DOHH2 (cell line): ENCODE measurements at regions not wholly inside any gene's neighbourhood (a gene's known extent, or its start where the extent isn't known, plus 50 kb on each side); places are given as distances from the start of the nearest gene placed in this dataset.

Source experiments
- H3F3A ChIP-seq: fragments of 200-600 bp; sonication (generic), shearing (Covaris generic); 2 replicates; pipeline ENCODE4 v1.6.0; 2016; ENCODE audit warnings: antibody characterized with exemption, mild to moderate bottlenecking; ENCODE audit not compliant: control insufficient read depth, insufficient read depth
- H3K27ac ChIP-seq: fragments of 200-600 bp; sonication (generic); 2 replicates; pipeline ENCODE4 v1.5.1; 2014; ENCODE audit warnings: low read depth, mild to moderate bottlenecking, low read length, moderate library complexity
- H3K27me3 ChIP-seq: fragments of 200-600 bp; sonication (generic); 2 replicates; pipeline ENCODE4 v1.6.1; 2014; ENCODE audit warnings: mild to moderate bottlenecking, low read length, mixed read lengths; ENCODE audit not compliant: control insufficient read depth
- H3K36me3 ChIP-seq: fragments of 200-600 bp; sonication (generic); 2 replicates; pipeline ENCODE4 v1.6.1; 2014; ENCODE audit warnings: mild to moderate bottlenecking, low read length, moderate library complexity, mixed read lengths; ENCODE audit not compliant: control insufficient read depth
- H3K4me1 ChIP-seq: fragments of 200-600 bp; sonication (generic); 2 replicates; pipeline ENCODE4 v1.6.1; 2014; ENCODE audit warnings: mild to moderate bottlenecking, low read length, mixed read lengths; ENCODE audit not compliant: control insufficient read depth
- H3K4me2 ChIP-seq: fragments of 200-600 bp; sonication (generic); 2 replicates; pipeline ENCODE4 v1.6.0; 2014; ENCODE audit warnings: mild to moderate bottlenecking, low read length, moderate library complexity
- H3K4me3 ChIP-seq: fragments of 200-600 bp; sonication (generic); 2 replicates; pipeline ENCODE4 v1.5.1; 2014; ENCODE audit warnings: mild to moderate bottlenecking, low read length, mixed read lengths
- H3K79me2 ChIP-seq: fragments of 200-600 bp; sonication (generic); 2 replicates; pipeline ENCODE4 v1.6.1; 2014; ENCODE audit warnings: mild to moderate bottlenecking, low read length, mixed read lengths; ENCODE audit not compliant: control insufficient read depth
- H3K9me2 ChIP-seq: fragments of 200-600 bp; sonication (generic); replicated peaks from 2 replicates; pipeline ENCODE4 v1.6.1; 2014; ENCODE audit warnings: mild to moderate bottlenecking, low read length, mixed read lengths; ENCODE audit not compliant: control insufficient read depth
- H3K9me3 ChIP-seq: fragments of 200-600 bp; sonication (generic); 2 replicates; pipeline ENCODE4 v1.6.1; 2014; ENCODE audit warnings: antibody characterized with exemption, low read length, mixed read lengths; ENCODE audit not compliant: control insufficient read depth, insufficient read depth
- H4K20me1 ChIP-seq: fragments of 200-600 bp; sonication (generic); 2 replicates; pipeline ENCODE4 v1.6.0; 2014; ENCODE audit warnings: low read depth, mild to moderate bottlenecking, antibody characterized with exemption, low read length, moderate library complexity; ENCODE audit not compliant: control insufficient read depth, insufficient read depth
- EZH2phosphoT487 ChIP-seq: fragments of 200-600 bp; sonication (generic); IDR thresholded peaks from 2 replicates; pipeline ENCODE4 v1.6.1; 2017; ENCODE audit warnings: borderline replicate concordance, mild to moderate bottlenecking, antibody characterized with exemption, low read length, moderate library complexity, mixed read lengths
- TF ChIP-seq, protein P1 (sequence below): fragments of 200-600 bp; sonication (generic); IDR thresholded peaks from one replicate; pipeline ENCODE4 v1.5.1; 2014; ENCODE audit warnings: antibody characterized with exemption, mild to moderate bottlenecking, low read depth, low read length; ENCODE audit not compliant: poor library complexity, severe bottlenecking

DNA sequence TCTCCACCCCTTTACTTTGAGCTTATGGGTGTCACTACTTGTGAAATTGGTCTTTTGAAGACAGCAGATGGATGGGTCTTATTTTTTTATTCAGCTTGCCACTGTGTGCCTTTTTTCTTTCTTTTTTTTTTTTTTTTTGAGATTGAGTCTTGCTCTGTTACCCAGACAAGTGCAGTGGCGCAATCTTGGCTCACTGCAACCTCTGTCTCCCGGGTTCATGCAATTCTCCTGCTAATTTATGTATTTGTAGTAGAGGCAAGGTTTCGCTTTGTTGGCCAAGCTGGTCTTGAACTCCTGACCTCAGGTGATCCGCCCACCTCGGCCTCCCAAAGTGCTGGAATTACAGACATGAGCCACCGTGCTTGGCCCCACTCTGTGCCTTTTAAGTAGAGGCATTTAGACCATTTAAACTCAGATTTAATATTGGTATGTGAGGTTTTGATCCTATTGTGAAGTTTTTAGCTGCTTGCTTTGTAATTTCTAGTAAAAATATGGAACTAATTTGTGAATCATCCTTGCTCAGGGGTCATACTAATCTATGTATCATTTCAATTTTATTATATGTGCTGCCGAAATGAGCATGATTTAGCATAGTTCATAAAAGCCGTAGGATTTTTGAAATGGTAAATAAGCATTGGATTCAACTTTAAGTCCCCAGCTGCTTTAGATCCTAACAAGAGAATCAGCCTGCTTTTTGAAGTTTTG, 584.5 kb downstream of the SLITRK1 start:
- H4K20me1 ChIP-seq = no peaks in the 10 kb centered on the region
- H3K4me2 ChIP-seq = no peak overlapping the region
- H3K4me3 ChIP-seq = no peak overlapping the region
- H3K27me3 ChIP-seq = no peaks in the 10 kb centered on the region
- no peaks in the 10 kb centered on the region for H3K36me3 ChIP-seq
- TF ChIP-seq, protein P1, sequence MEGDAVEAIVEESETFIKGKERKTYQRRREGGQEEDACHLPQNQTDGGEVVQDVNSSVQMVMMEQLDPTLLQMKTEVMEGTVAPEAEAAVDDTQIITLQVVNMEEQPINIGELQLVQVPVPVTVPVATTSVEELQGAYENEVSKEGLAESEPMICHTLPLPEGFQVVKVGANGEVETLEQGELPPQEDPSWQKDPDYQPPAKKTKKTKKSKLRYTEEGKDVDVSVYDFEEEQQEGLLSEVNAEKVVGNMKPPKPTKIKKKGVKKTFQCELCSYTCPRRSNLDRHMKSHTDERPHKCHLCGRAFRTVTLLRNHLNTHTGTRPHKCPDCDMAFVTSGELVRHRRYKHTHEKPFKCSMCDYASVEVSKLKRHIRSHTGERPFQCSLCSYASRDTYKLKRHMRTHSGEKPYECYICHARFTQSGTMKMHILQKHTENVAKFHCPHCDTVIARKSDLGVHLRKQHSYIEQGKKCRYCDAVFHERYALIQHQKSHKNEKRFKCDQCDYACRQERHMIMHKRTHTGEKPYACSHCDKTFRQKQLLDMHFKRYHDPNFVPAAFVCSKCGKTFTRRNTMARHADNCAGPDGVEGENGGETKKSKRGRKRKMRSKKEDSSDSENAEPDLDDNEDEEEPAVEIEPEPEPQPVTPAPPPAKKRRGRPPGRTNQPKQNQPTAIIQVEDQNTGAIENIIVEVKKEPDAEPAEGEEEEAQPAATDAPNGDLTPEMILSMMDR = no peak
- no peak for TF ChIP-seq EZH2phosphoT487
- no peaks in the 10 kb centered on the region for H3K79me2 ChIP-seq
- H3K9me3 ChIP-seq = no peaks in the 10 kb centered on the region
- no peaks in the 10 kb centered on the region for H3F3A ChIP-seq
- H3K27ac ChIP-seq = no peak overlapping the region
- H3K9me2 ChIP-seq = no peaks in the 10 kb centered on the region
- no peaks in the 10 kb centered on the region for H3K4me1 ChIP-seq

- no peak overlapping the region for H3K27ac ChIP-seq
- H3K79me2 ChIP-seq = no peaks in the 10 kb centered on the region
- no peaks in the 10 kb centered on the region for H3K4me1 ChIP-seq
- no peaks in the 10 kb centered on the region for H3K36me3 ChIP-seq
- H3K27me3 ChIP-seq = no peaks in the 10 kb centered on the region
- H3K4me3 ChIP-seq = no peak overlapping the region
- TF ChIP-seq EZH2phosphoT487 = no peak
- TF ChIP-seq, protein P1 = no peak
- no peaks in the 10 kb centered on the region for H3K9me2 ChIP-seq
- no peak overlapping the region for H3K4me2 ChIP-seq
- no peaks in the 10 kb centered on the region for H4K20me1 ChIP-seq
- no peaks in the 10 kb centered on the region for H3F3A ChIP-seq
- no peaks in the 10 kb centered on the region for H3K9me3 ChIP-seq
Measured at GRCh38 chr13:83295686-83296085, 586.6 kb downstream of the SLITRK1 start.

DNA sequence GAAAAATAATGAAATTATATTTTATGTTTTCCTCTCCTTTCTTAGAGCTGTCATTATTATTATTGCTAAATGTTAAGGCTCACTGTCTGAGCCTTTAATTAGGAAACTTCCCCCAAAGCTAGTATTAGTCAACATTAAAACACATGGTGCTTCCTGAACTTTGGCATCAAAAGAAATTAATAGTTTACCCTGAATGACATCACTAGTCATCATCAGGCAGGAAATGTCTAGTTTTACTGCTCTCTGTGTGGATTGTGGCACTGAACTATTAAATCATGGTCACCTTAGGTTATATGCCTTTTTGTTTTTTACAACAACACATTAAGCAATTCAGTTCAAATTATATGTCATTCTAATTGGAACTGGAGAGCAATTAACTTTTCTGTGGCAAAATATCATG, 595.5 kb downstream of the SLITRK1 start:
- Histone ChIP-seq H4K20me1 (no peaks in the 10 kb centered on the region), H3K27ac (no peak overlapping the region), H3K4me1 (no peaks in the 10 kb centered on the region), H3K4me3 (no peak overlapping the region), H3F3A (no peaks in the 10 kb centered on the region), H3K36me3 (no peaks in the 10 kb centered on the region), H3K27me3 (no peaks in the 10 kb centered on the region), H3K4me2 (no peak overlapping the region), H3K79me2 (no peaks in the 10 kb centered on the region), H3K9me2 (no peaks in the 10 kb centered on the region), H3K9me3 (no peaks in the 10 kb centered on the region)
- no peak for TF ChIP-seq EZH2phosphoT487
- TF ChIP-seq, protein P1 = no peak
